Natural killer cell (primary cell): ENCODE measurements at regions not wholly inside any gene's neighbourhood (a gene's known extent, or its start where the extent isn't known, plus 50 kb on each side); places are given as distances from the start of the nearest gene placed in this dataset.

Experiments
- ATAC-seq, 3 donors: fragments of 150-1000 bp in 2 of 3; fragments of 200-7000 bp in 1 of 3; cut with Tn5 transposase; 1 replicate in 1 of 3; 2 replicates in 2 of 3; pipeline ENCODE4 v1.10.0; 2021; ENCODE audit warnings: mild to moderate bottlenecking in 2 of 3, moderate library complexity in 2 of 3
- DNase-seq, 2 donors: peaks; one replicate each; pipeline versions ENCODE4 v3.0.0 to v3.0.0-alpha.2; 2013 to 2021; ENCODE audit warnings: mixed read lengths in 1 of 2
- H3K27ac ChIP-seq: one replicate; pipeline ENCODE4 v1.5.1; 2013; ENCODE audit warnings: mild to moderate bottlenecking, low read length
- H3K27me3 ChIP-seq: one replicate; pipeline ENCODE4 v1.6.1; 2013; ENCODE audit warnings: low read length; ENCODE audit not compliant: control insufficient read depth, insufficient read depth
- H3K36me3 ChIP-seq: one replicate; pipeline ENCODE4 v1.6.1; 2013; ENCODE audit warnings: low read length; ENCODE audit not compliant: control insufficient read depth, insufficient read depth
- H3K4me1 ChIP-seq: one replicate; pipeline ENCODE4 v1.6.1; 2013; ENCODE audit warnings: low read length; ENCODE audit not compliant: control insufficient read depth, insufficient read depth
- H3K4me3 ChIP-seq: one replicate; pipeline ENCODE4 v1.5.1; 2013; ENCODE audit warnings: low read length
- H3K9me3 ChIP-seq: one replicate; pipeline ENCODE4 v1.6.1; 2013; ENCODE audit warnings: low read length; ENCODE audit not compliant: control insufficient read depth, insufficient read depth
- H3K27ac Mint-ChIP-seq, 2 donors: one replicate each; pipeline ENCODE4 v1.8.0; 2022; ENCODE audit warnings: mild to moderate bottlenecking in 2 of 2, mixed read lengths in 2 of 2, moderate library complexity in 1 of 2
- H3K27me3 Mint-ChIP-seq, 2 donors: one replicate each; pipeline ENCODE4 v1.8.0; 2022; ENCODE audit warnings: low read depth in 2 of 2, mixed read lengths in 2 of 2
- H3K36me3 Mint-ChIP-seq: one replicate; pipeline ENCODE4 v1.8.0; 2022; ENCODE audit warnings: mixed read lengths
- H3K4me1 Mint-ChIP-seq, 2 donors: one replicate each; pipeline ENCODE4 v1.8.0; 2022; ENCODE audit warnings: mixed read lengths in 2 of 2
- H3K4me3 Mint-ChIP-seq: one replicate; pipeline ENCODE4 v1.8.0; 2022; ENCODE audit warnings: mild to moderate bottlenecking, moderate library complexity, mixed read lengths
- H3K9me3 Mint-ChIP-seq, 2 donors: one replicate each; pipeline ENCODE4 v1.8.0; 2022; ENCODE audit warnings: mixed read lengths in 2 of 2
- CTCF ChIP-seq: fragments of 200-600 bp; IDR thresholded peaks from one replicate; pipeline ENCODE4 v1.8.0; 2022; ENCODE audit warnings: antibody characterized with exemption
- WGBS: methylation state at CpG from one replicate; pipeline ENCODE4 v1.1.7; 2013; ENCODE audit warnings: missing lambda C conversion rate; ENCODE audit not compliant: insufficient coverage; 5-methylcytosine and 5-hydroxymethylcytosine counted together
- intact Hi-C: fragments of 100-400 bp; cut with micrococcal nuclease; formaldehyde crosslinking; loops from one replicate; pipeline ENCODE4 v1.14.2; 2022

- Mint-ChIP-seq H3K9me3 (no peaks in the 10 kb centered on the region), H3K27ac (no peak overlapping the region), H3K27me3 (peaks cover 0 to 8% of the 10 kb centered on the region in 2 donors), H3K4me3 (no peak overlapping the region), H3K36me3 (no peaks in the 10 kb centered on the region), H3K4me1 (no peaks in the 10 kb centered on the region)
- ATAC-seq: no peak
- Histone ChIP-seq H3K36me3 (no peaks in the 10 kb centered on the region), H3K4me3 (no peak overlapping the region), H3K9me3 (no peaks in the 10 kb centered on the region), H3K4me1 (peaks cover 4% of the 10 kb centered on the region), H3K27ac (no peak overlapping the region), H3K27me3 (no peaks in the 10 kb centered on the region)
- no peak for DNase-seq
- TF ChIP-seq CTCF: no peak
- 88% methylated on average over 4 of the region's 4 CpGs for WGBS
- intact Hi-C loops: no loop called here
Observed at GRCh38 chr2:16006537-16007166, 66.3 kb downstream of the MYCN start.

DNA sequence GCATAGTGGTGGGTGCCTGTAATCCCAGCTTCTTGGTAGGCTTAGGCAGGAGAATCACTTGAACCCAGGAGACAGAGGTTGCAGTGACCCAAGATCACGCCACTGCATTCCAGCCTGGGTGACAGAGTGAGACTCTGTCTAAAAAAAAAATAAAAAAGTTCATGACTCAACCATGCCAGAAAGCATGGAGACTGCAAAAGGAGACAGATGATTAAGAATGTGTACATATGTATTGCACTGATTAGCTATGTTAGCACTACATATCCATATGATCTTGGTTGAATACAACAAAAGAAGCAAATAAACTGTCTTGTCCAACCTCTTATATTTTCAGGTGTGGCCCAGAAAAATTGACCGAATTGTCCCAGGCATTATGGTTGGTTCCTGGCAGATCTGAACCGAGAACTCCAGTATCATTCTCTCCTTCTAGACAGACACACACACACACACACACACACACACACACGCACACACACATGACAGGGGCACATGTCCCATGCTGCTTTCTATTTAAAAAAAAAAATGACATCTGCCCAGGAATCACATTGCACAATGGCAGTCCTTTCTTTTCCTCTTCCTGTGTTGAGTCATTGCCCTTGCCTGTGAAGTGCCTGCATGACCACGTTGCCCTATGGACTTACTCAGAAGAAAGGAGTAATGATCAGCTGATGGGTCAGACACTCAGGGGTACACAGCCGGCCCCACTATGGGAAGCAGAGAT, 65.6 kb downstream of the MYCN start:
- H3K27me3 ChIP-seq: no peaks in the 10 kb centered on the region
- H3K36me3 Mint-ChIP-seq: no peaks in the 10 kb centered on the region
- H3K4me1 ChIP-seq: peaks cover 4% of the 10 kb centered on the region
- no peak for TF ChIP-seq CTCF
- no peak overlapping the region for H3K27ac Mint-ChIP-seq
- intact Hi-C loops: no loop called here
- no peaks in the 10 kb centered on the region for H3K9me3 ChIP-seq
- peaks cover 0 to 8% of the 10 kb centered on the region in 2 donors for H3K27me3 Mint-ChIP-seq
- no peak overlapping the region for H3K4me3 ChIP-seq
- H3K27ac ChIP-seq: no peak overlapping the region
- ATAC-seq: no peak
- H3K36me3 ChIP-seq: no peaks in the 10 kb centered on the region
- no peaks in the 10 kb centered on the region for H3K9me3 Mint-ChIP-seq
- no peak overlapping the region for H3K4me3 Mint-ChIP-seq
- no peak for DNase-seq
- WGBS: 50% methylated on average over 6 of the region's 6 CpGs
- no peaks in the 10 kb centered on the region for H3K4me1 Mint-ChIP-seq

DNA sequence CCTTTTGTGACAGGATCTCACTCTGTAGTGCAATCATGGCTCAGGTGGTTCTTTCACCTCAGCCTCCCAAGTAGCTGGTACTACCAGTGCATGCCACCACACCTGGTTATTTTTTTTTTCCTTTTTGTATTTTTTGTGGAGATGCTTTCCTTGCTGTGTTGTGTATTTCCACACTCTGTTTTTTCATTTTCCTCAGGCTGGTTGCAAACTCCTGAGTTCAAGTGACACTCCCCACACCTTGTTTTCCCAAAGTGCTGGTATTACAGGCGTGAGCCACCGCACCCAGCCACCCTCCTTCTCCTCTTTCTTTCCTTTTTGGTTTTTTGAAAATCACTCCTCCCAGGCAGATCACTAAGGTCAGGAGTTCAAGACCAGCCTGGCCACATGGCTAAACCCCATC, 65.0 kb downstream of the MYCN start:
- Histone ChIP-seq H3K9me3 (no peaks in the 10 kb centered on the region), H3K4me1 (peaks cover 4% of the 10 kb centered on the region), H3K4me3 (no peak overlapping the region), H3K36me3 (no peaks in the 10 kb centered on the region), H3K27me3 (no peaks in the 10 kb centered on the region), H3K27ac (no peak overlapping the region)
- Mint-ChIP-seq H3K27ac (no peak overlapping the region), H3K36me3 (no peaks in the 10 kb centered on the region), H3K9me3 (no peaks in the 10 kb centered on the region), H3K4me3 (no peak overlapping the region), H3K4me1 (no peaks in the 10 kb centered on the region), H3K27me3 (peaks cover 0 to 8% of the 10 kb centered on the region in 2 donors)
- DNase-seq (no peak), ATAC-seq (no peak)
- WGBS: 93% methylated on average over 2 of the region's 2 CpGs
- no peak for TF ChIP-seq CTCF
- intact Hi-C loops: no loop called here
